ENCODE measurements at regions not wholly inside any gene's neighbourhood (a gene's known extent, or its start where the extent isn't known, plus 50 kb on each side); places are given as distances from the start of the nearest gene placed in this dataset.

DNA sequence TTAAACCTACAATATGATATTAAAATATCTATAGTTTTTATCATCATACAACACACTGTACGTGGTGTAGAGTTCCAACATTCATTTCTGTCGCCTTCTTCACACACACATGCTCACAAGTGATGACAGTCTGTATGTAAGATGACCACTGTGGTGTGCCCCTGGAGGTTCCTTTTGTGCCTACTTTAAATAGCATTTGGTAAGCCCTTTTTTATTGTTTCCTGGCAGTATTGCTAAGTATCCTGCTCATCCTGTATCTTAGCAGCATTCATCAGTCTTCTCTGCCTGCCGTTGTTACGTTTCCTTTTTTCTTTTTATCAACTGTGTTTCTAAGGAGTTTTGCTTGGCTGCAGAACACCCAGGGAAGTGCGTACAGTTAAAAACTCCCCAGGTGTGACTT, 231.4 kb downstream of the CHRM3 start:
- no peaks in the 10 kb centered on the region for H3K4me1 ChIP-seq (ENCODE audit: insufficient read depth, low read length, poor library complexity, severe bottlenecking)
- POLR2A ChIA-PET: no interaction called here
- H2AFZ ChIP-seq (ENCODE audit: low read length): no peak overlapping the region
- TF ChIP-seq, protein P1, sequence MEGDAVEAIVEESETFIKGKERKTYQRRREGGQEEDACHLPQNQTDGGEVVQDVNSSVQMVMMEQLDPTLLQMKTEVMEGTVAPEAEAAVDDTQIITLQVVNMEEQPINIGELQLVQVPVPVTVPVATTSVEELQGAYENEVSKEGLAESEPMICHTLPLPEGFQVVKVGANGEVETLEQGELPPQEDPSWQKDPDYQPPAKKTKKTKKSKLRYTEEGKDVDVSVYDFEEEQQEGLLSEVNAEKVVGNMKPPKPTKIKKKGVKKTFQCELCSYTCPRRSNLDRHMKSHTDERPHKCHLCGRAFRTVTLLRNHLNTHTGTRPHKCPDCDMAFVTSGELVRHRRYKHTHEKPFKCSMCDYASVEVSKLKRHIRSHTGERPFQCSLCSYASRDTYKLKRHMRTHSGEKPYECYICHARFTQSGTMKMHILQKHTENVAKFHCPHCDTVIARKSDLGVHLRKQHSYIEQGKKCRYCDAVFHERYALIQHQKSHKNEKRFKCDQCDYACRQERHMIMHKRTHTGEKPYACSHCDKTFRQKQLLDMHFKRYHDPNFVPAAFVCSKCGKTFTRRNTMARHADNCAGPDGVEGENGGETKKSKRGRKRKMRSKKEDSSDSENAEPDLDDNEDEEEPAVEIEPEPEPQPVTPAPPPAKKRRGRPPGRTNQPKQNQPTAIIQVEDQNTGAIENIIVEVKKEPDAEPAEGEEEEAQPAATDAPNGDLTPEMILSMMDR (conservative IDR thresholded peaks at IDR 0.05; ENCODE audit: low read length): no peak
- TF ChIP-seq EZH2phosphoT487 (IDR thresholded peaks at IDR 0.05; ENCODE audit: borderline replicate concordance, low read depth, low read length): no peak
- no peaks in the 10 kb centered on the region for H3K79me2 ChIP-seq (ENCODE audit: insufficient read depth, low read depth, low read length)
- DNase-seq (ENCODE audit: low spot score): no peak
- CTCF ChIA-PET (ENCODE audit: unreplicated experiment): no interaction called here
- H3K36me3 ChIP-seq (ENCODE audit: insufficient read depth, low read length): no peaks in the 10 kb centered on the region
- H4K20me1 ChIP-seq (ENCODE audit: insufficient read depth, low read length): no peaks in the 10 kb centered on the region
- H3K9me3 ChIP-seq (ENCODE audit: low read length): no peaks in the 10 kb centered on the region
- H3K27ac ChIP-seq (ENCODE audit: low read depth, low read length, poor library complexity, severe bottlenecking): no peak overlapping the region
- no peaks in the 10 kb centered on the region for H3K9me2 ChIP-seq (ENCODE audit: insufficient read depth, low read length)
- no TSS peak for BruUV-seq (replicated peaks)
- H3K4me2 ChIP-seq (ENCODE audit: low read length): no peak overlapping the region
- H3K4me3 ChIP-seq (ENCODE audit: low read depth, low read length, poor library complexity, severe bottlenecking): no peak overlapping the region
- intact Hi-C loops (cut with micrococcal nuclease; ENCODE audit: unreplicated experiment): no loop called here

DNA sequence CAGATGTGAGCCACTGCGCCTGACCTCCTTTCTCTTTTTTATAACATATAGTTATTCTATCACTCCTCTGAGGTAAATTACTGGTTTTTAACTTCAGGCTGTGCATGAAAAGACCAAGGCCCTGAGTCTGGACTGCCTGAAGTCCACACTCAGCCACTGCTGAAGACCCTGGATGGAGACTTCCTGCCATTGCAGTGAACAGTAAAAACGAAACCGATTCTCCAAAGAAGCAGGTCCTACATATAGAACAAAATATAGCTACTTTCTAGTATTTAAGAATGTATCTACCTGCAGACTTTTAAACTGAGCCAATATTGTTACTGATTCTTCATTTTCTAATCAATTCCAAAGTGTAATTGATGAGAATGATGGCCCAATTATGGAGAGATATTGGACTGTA, 232.8 kb downstream of the CHRM3 start:
- no peak overlapping the region for H2AFZ ChIP-seq (ENCODE audit: low read length)
- no peaks in the 10 kb centered on the region for H3K79me2 ChIP-seq (ENCODE audit: insufficient read depth, low read depth, low read length)
- H3K9me2 ChIP-seq (ENCODE audit: insufficient read depth, low read length): no peaks in the 10 kb centered on the region
- H3K4me2 ChIP-seq (ENCODE audit: low read length): no peak overlapping the region
- no peak for TF ChIP-seq EZH2phosphoT487 (IDR thresholded peaks at IDR 0.05; ENCODE audit: borderline replicate concordance, low read depth, low read length)
- TF ChIP-seq, protein P1 (conservative IDR thresholded peaks at IDR 0.05; ENCODE audit: low read length): no peak
- no peaks in the 10 kb centered on the region for H3K9me3 ChIP-seq (ENCODE audit: low read length)
- POLR2A ChIA-PET: no interaction called here
- H3K4me3 ChIP-seq (ENCODE audit: low read depth, low read length, poor library complexity, severe bottlenecking): no peak overlapping the region
- CTCF ChIA-PET (ENCODE audit: unreplicated experiment): interaction anchor here (0.5 kb wide), 1 partner anchor 281 kb away, joined by 5 read pairs; no protein-coding TSS in a partner anchor
- no peak overlapping the region for H3K27ac ChIP-seq (ENCODE audit: low read depth, low read length, poor library complexity, severe bottlenecking)
- H3K4me1 ChIP-seq (ENCODE audit: insufficient read depth, low read length, poor library complexity, severe bottlenecking): no peaks in the 10 kb centered on the region
- DNase-seq (ENCODE audit: low spot score): no peak
- H3K36me3 ChIP-seq (ENCODE audit: insufficient read depth, low read length): no peaks in the 10 kb centered on the region
- H4K20me1 ChIP-seq (ENCODE audit: insufficient read depth, low read length): no peaks in the 10 kb centered on the region
- BruUV-seq (replicated peaks): no TSS peak
- intact Hi-C loops (cut with micrococcal nuclease; ENCODE audit: unreplicated experiment): no loop called here

DNA sequence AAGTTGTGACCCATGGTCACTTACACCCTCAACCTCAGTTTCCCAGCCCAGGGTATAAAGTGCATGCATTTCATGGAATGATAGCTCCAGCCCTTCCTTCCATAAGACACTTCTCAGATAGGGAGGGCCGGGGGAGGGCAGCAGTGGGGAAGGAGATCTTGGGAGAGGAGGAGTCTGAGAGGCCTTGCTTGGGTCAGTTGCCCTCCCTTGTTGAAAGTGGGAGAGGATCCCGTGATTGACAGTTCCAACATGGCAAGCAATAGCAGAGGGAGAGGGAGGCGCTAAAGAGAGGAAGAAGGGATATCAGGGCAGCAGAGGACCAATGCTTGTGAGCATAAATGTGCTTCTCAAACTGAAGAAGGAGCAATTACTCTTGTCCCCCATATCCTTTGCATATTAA, 244.4 kb downstream of the CHRM3 start:
- H3K4me3 ChIP-seq (ENCODE audit: low read depth, low read length, poor library complexity, severe bottlenecking): no peak overlapping the region
- no peaks in the 10 kb centered on the region for H3K9me2 ChIP-seq (ENCODE audit: insufficient read depth, low read length)
- CTCF ChIA-PET (ENCODE audit: unreplicated experiment): no interaction called here
- TF ChIP-seq, protein P1 (conservative IDR thresholded peaks at IDR 0.05; ENCODE audit: low read length): no peak
- TF ChIP-seq EZH2phosphoT487 (IDR thresholded peaks at IDR 0.05; ENCODE audit: borderline replicate concordance, low read depth, low read length): no peak
- DNase-seq (ENCODE audit: low spot score): no peak
- no peak overlapping the region for H3K4me2 ChIP-seq (ENCODE audit: low read length)
- BruUV-seq (replicated peaks): no TSS peak
- no peaks in the 10 kb centered on the region for H3K36me3 ChIP-seq (ENCODE audit: insufficient read depth, low read length)
- H3K4me1 ChIP-seq (ENCODE audit: insufficient read depth, low read length, poor library complexity, severe bottlenecking): no peaks in the 10 kb centered on the region
- H3K79me2 ChIP-seq (ENCODE audit: insufficient read depth, low read depth, low read length): no peaks in the 10 kb centered on the region
- POLR2A ChIA-PET: no interaction called here
- no peak overlapping the region for H2AFZ ChIP-seq (ENCODE audit: low read length)
- intact Hi-C loops (cut with micrococcal nuclease; ENCODE audit: unreplicated experiment): no loop called here
- H3K9me3 ChIP-seq (ENCODE audit: low read length): no peaks in the 10 kb centered on the region
- no peaks in the 10 kb centered on the region for H4K20me1 ChIP-seq (ENCODE audit: insufficient read depth, low read length)
- H3K27ac ChIP-seq (ENCODE audit: low read depth, low read length, poor library complexity, severe bottlenecking): no peak overlapping the region

All from OCI-LY7 (cell line).